ENCODE measurements at regions not wholly inside any gene's neighbourhood (a gene's known extent, or its start where the extent isn't known, plus 50 kb on each side); places are given as distances from the start of the nearest gene placed in this dataset.
"Not testable (repeated sequence)": the region's sequence is repeated elsewhere in the genome, so short reads cannot be mapped to it uniquely, and the experiment has no call there.

DNA sequence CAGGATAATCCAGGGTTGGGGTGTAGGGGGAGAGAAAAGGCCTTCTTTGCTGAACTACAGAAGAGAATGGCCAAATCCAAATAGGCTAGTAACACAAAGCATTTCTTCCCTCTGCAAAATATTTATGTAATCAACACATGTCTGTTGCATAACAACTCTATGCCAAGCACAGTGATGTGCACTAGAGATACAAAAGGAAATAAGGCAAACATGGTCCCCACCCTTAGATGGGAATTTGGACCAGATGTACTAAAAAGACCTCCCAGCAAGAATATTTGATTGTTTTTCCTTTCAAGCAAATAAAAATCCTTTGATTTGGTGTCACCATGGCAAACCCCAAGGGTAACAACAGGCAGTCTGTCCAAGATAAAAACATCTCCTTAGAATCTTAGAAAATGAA is 177.6 kb upstream of the FGF13 start:
- H3K4me3 Mint-ChIP-seq = no peak overlapping the region
- H3K9me3 Mint-ChIP-seq = no peaks in the 10 kb centered on the region
- no peak for DNase-seq
- H3K4me1 Mint-ChIP-seq = no peaks in the 10 kb centered on the region
- no peak overlapping the region for H3K27ac Mint-ChIP-seq
- H3K27me3 Mint-ChIP-seq = no peaks in the 10 kb centered on the region
- H3K36me3 Mint-ChIP-seq = no peaks in the 10 kb centered on the region

DNA sequence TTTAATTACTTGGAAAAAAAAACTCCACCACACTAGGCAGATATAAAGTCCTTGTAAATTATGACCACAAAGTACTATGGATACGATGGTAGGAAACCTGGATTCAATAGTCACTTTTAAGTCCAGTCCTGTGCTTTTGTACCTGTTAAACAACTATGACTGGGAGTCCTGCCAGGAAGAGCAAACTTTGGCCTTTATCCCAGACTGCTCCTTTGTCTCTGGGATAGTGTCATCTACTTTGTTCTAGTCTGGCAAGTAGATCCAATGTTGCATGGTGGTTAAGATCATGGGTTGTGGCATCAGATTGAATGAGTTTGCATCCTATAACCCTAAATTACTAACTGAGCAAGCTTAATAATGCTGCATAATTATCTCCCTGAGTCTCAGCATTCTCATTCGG is 175.3 kb upstream of the FGF13 start:
- DNase-seq = no peak
- Mint-ChIP-seq H3K4me3 (no peak overlapping the region), H3K9me3 (no peaks in the 10 kb centered on the region)

DNA sequence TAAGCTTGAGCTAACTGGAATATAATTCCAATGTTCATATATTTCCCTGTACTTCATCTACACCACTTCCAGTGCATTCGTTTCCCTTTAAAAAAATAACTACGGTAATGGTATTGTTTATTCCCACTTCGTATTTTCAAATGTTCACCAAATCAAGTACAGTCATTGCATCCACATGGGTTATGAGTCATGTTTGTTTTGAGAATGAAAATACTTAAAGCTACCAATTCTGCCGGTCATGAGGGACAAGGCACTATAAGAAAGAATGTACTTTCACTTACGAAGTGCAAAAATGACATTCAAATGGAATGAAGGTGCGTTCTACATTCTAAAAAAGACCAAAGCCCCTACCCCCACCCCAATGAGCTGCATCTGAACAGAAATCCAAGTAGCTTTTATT is 174.4 kb upstream of the FGF13 start:
- H3K36me3 Mint-ChIP-seq = no peaks in the 10 kb centered on the region
- H3K27ac Mint-ChIP-seq = no peak overlapping the region
- DNase-seq = no peak
- no peaks in the 10 kb centered on the region for H3K27me3 Mint-ChIP-seq
- H3K9me3 Mint-ChIP-seq = no peaks in the 10 kb centered on the region
- no peak overlapping the region for H3K4me3 Mint-ChIP-seq
- H3K4me1 Mint-ChIP-seq = no peaks in the 10 kb centered on the region

More for the DNA sequence above, 175.3 kb upstream of the FGF13 start:
- H3K27me3 Mint-ChIP-seq = no peaks in the 10 kb centered on the region
- H3K36me3 Mint-ChIP-seq = no peaks in the 10 kb centered on the region
- H3K4me1 Mint-ChIP-seq = no peaks in the 10 kb centered on the region
- no peak overlapping the region for H3K27ac Mint-ChIP-seq

DNA sequence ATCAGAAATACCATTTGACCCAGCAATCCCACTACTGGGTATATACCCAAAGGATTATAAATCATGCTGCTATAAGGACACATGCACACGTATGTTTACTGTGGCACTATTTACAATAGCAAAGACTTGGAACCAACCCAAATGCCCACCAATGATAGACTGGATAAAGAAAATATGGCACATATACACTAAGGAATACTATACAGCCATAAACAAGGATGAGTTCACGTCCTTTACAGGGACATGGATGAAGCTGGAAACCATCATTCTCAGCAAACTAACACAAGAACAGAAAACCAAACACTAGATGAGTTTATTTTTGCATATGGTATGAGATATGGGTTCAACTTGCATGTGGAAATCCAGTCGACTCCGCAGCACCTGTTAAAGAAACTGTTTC is 168.8 kb upstream of the FGF13 start:
- H3K9me3 Mint-ChIP-seq, H3K4me3 Mint-ChIP-seq, H3K4me1 Mint-ChIP-seq, H3K27me3 Mint-ChIP-seq, H3K27ac Mint-ChIP-seq, H3K36me3 Mint-ChIP-seq, DNase-seq: not testable (repeated sequence)

- no peak for DNase-seq
- H3K4me1 Mint-ChIP-seq = no peaks in the 10 kb centered on the region
- no peaks in the 10 kb centered on the region for H3K27me3 Mint-ChIP-seq
- no peaks in the 10 kb centered on the region for H3K36me3 Mint-ChIP-seq
- no peaks in the 10 kb centered on the region for H3K9me3 Mint-ChIP-seq
- H3K27ac Mint-ChIP-seq = no peak overlapping the region
- H3K4me3 Mint-ChIP-seq = no peak overlapping the region
Observed at GRCh38 chrX:138877746-138878145, 166.2 kb upstream of the FGF13 start.

DNA sequence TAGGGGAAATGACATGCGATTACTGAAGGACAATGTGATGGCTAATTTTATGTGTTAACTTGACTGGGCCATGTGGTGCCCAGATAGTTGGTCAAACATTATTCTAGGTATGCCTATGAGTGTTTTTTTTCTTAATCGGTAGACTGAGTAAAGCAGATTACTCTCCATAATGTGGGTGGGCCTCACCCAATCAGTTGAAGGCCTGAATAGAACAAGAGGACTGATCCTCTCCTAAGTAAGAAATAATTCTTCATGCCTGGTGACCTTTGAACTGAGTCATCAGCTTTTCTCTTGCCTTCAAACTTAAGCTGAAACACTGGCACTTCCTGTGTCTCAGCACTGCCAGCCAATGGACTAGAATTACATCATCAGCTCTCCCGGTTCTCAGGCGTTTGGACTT is 164.0 kb upstream of the FGF13 start:
- no peaks in the 10 kb centered on the region for H3K27me3 Mint-ChIP-seq
- no peaks in the 10 kb centered on the region for H3K4me1 Mint-ChIP-seq
- H3K27ac Mint-ChIP-seq = no peak overlapping the region
- H3K9me3 Mint-ChIP-seq = no peaks in the 10 kb centered on the region
- H3K36me3 Mint-ChIP-seq = no peaks in the 10 kb centered on the region
- no peak overlapping the region for H3K4me3 Mint-ChIP-seq
- no peak for DNase-seq

DNA sequence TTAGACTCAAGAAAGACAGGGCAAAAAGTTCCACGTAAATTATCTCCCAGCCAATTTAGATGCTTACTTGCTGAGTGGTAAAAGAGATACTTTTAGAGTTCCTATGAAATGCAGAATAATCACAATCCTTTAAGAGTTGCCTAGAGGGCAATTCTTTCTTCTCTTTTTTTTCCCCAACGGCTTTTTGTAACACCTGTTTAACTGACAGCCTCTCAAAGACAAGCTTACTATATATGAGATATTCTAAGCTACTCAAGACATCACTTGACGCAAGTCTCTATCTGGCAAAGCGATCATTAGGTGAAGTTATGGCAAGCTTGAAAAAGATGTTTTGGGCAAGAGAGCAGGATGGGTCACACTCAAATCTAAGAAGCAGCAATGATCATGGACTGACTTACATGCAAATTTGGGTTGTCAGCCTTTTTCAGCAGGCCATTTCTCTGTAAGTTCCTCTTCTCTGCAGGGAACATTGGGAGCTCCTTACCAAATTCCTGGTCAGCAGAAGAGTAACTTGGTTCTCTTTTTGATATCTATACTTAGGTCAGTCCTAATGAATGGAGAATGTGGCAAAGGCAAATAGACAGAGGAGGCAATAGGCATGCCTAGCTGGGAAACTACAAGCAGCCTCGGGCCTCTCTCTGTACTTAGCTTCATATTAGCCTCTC is 162.9 kb upstream of the FGF13 start:
- Mint-ChIP-seq H3K4me3 (no peak overlapping the region), H3K36me3 (no peaks in the 10 kb centered on the region), H3K9me3 (no peaks in the 10 kb centered on the region), H3K27me3 (no peaks in the 10 kb centered on the region), H3K27ac (no peak overlapping the region), H3K4me1 (no peaks in the 10 kb centered on the region)
- no peak for DNase-seq

DNA sequence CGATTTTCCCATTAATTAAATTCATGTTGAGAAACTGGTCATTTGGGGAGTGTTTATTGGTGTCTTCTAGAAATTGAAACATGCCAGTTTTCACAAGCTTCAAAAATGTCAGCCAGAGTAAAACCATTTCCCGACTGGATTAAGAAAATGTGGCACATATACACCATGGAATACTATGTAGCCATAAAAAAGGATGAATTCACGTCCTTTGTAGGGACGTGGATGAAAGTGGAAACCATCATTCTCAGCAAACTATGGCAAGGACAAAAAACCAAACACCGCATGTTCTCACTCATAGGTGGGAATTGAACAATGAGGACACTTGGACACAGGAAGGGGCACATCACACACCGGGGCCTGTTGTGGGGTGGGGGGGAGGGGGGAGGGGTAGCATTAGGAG is 162.1 kb upstream of the FGF13 start:
- not testable (repeated sequence) for H3K27me3 Mint-ChIP-seq, H3K36me3 Mint-ChIP-seq, H3K27ac Mint-ChIP-seq, H3K9me3 Mint-ChIP-seq, H3K4me3 Mint-ChIP-seq, DNase-seq, H3K4me1 Mint-ChIP-seq

DNA sequence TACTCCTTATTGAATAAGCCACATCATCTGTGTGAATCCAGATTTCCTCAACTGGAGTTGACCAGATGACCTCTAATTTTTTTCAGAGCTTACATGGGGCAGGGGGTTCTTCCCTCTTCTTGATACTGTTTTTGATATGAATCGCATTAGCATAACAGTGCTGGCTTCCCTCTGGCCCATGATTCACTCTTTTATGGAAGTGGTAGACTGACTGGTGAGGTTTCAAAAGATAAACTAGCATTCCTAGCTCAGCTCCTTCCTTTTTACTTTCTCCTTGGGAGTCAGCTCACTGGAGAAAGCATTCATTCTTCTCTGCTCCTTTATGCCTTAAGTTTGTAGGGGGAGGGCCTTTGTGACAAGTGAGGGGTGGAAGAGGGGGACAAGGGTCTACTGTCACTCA is 161.0 kb upstream of the FGF13 start:
- Mint-ChIP-seq H3K4me1 (no peaks in the 10 kb centered on the region), H3K27ac (no peak overlapping the region), H3K27me3 (no peaks in the 10 kb centered on the region), H3K4me3 (no peak overlapping the region), H3K9me3 (no peaks in the 10 kb centered on the region), H3K36me3 (no peaks in the 10 kb centered on the region)
- no peak for DNase-seq

DNA sequence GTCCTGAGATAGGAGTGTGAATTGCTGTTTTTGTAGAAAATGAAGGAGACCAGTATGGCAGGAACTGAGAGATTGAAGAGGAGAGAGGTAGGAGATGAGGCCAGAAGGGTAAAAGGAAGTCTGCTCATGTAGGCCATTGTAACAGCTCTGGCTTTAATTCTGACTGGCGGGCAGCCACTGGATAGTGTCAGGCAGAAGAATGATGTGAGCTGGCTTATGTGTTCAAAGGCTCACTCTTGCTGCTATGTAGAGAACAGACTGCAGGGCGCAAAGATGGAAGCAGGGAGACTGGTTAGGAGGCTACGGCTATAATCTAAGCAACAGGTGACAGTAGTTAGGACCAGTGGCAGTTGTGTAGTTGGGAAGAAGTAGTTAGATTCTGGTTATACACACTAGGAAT is 160.2 kb upstream of the FGF13 start:
- no peak overlapping the region for H3K27ac Mint-ChIP-seq
- no peak overlapping the region for H3K4me3 Mint-ChIP-seq
- H3K4me1 Mint-ChIP-seq = no peaks in the 10 kb centered on the region
- no peaks in the 10 kb centered on the region for H3K27me3 Mint-ChIP-seq
- H3K36me3 Mint-ChIP-seq = no peaks in the 10 kb centered on the region
- no peaks in the 10 kb centered on the region for H3K9me3 Mint-ChIP-seq
- no peak for DNase-seq

DNA sequence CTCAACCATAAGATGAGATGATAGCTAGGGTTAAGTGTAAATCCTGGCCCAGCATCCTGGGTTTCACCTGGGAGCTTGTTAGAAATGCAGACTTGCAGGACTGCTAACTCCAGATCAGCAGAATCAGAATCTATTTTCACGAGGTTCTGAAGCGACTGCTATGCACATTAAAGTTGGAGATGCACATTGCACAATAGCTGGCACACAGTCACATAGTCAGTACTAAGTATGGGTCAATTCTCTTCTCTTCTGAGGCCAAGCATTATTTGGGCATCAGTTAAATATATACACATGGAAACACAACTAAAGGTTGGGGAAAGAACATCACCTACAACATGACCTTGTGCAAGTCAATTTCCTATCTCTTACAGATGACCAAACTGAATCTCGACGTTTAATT is 155.1 kb upstream of the FGF13 start:
- Mint-ChIP-seq H3K4me3 (no peak overlapping the region), H3K9me3 (no peaks in the 10 kb centered on the region), H3K27ac (no peak overlapping the region), H3K27me3 (no peaks in the 10 kb centered on the region), H3K4me1 (no peaks in the 10 kb centered on the region), H3K36me3 (no peaks in the 10 kb centered on the region)
- DNase-seq = no peak

DNA sequence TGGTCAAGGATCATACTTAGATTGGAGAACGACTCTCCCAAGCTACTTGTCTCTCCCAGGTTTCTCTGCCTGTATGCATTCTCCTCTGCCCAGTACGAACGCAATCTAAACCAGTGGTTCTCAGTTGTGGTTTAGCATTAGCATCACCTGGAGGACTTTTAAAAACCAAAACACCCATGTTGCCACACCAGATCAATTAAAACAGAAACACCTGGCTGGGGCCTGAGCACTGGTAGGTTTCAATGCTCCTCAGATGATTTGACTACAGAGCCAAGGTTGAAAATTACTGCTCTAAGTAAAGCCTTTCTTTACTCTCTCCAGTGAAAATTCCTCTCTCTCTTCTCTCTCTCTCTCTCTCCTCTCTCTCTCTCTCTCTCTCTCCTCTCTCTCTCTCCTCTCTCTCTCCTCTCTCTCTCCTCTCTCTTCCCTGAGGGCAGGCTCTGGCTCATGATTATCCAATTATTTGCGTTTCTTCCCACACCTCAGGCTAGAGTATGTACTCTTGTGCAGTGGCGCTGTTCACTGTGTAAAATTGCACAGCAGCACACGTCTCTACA is 153.7 kb upstream of the FGF13 start:
- DNase-seq = no peak
- H3K27me3 Mint-ChIP-seq = no peaks in the 10 kb centered on the region
- H3K27ac Mint-ChIP-seq = no peak overlapping the region
- no peaks in the 10 kb centered on the region for H3K9me3 Mint-ChIP-seq
- no peak overlapping the region for H3K4me3 Mint-ChIP-seq
- no peaks in the 10 kb centered on the region for H3K36me3 Mint-ChIP-seq
- no peaks in the 10 kb centered on the region for H3K4me1 Mint-ChIP-seq

GRCh38 chrX:138859421-138859820 is 147.9 kb upstream of the FGF13 start:
- DNase-seq = no peak
- Mint-ChIP-seq H3K36me3 (no peaks in the 10 kb centered on the region), H3K9me3 (no peaks in the 10 kb centered on the region), H3K27me3 (no peaks in the 10 kb centered on the region), H3K4me3 (no peak overlapping the region), H3K27ac (no peak overlapping the region), H3K4me1 (no peaks in the 10 kb centered on the region)

- H3K4me3 Mint-ChIP-seq = no peak overlapping the region
- H3K27ac Mint-ChIP-seq = no peak overlapping the region
- DNase-seq = no peak
- no peaks in the 10 kb centered on the region for H3K9me3 Mint-ChIP-seq
- no peaks in the 10 kb centered on the region for H3K4me1 Mint-ChIP-seq
- H3K27me3 Mint-ChIP-seq = no peaks in the 10 kb centered on the region
- H3K36me3 Mint-ChIP-seq = no peaks in the 10 kb centered on the region
Observed at GRCh38 chrX:138858951-138859350, 147.4 kb upstream of the FGF13 start.

- DNase-seq = no peak
- H3K4me1 Mint-ChIP-seq = no peaks in the 10 kb centered on the region
- no peaks in the 10 kb centered on the region for H3K27me3 Mint-ChIP-seq
- H3K9me3 Mint-ChIP-seq = no peaks in the 10 kb centered on the region
- no peak overlapping the region for H3K27ac Mint-ChIP-seq
- H3K36me3 Mint-ChIP-seq = no peaks in the 10 kb centered on the region
- H3K4me3 Mint-ChIP-seq = no peak overlapping the region
Observed at GRCh38 chrX:138858438-138858837, 146.9 kb upstream of the FGF13 start.

DNA sequence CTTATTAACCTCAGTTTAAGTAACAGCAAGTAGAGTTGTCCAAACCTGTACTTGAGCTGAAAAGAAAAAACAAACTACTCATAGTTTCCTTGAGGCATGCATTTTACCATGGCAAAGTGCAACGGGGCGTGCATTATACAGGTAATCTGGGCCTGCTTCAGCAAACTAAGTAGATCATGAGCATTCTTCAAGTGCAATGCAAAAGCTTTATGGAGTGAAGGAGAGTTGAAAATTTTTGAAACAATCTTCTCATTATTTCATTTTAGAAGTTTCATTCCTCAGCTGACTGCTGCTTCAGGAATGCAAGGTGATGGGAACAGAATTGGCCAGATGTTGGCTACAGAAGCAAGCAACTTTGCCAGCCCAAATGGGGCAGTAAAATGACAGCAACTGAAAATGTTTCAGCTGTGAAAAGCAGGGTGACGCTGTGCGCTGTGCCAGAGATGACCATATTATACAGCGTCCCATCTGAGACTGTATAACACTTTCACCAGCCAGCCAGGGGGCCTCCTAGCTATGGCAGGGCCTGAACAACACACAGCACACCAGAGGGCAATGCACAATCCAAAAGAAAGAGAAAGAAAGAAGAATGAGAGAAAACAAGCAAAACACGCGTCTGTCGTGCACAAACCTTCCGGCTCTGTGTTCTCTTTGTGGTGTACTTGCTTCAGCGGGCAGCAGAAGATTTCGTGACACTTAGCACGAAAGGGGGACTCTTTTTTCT is 145.5 kb upstream of the FGF13 start:
- Mint-ChIP-seq H3K4me3 (no peak overlapping the region), H3K36me3 (no peaks in the 10 kb centered on the region), H3K27ac (no peak overlapping the region), H3K4me1 (no peaks in the 10 kb centered on the region), H3K27me3 (no peaks in the 10 kb centered on the region), H3K9me3 (no peaks in the 10 kb centered on the region)
- no peak for DNase-seq

Data from activated naive CD8-positive, alpha-beta T cell treated with anti-CD3 and anti-CD28 coated beads for 36 hours (primary cell).